ENCODE measurements at regions not wholly inside any gene's neighbourhood (a gene's known extent, or its start where the extent isn't known, plus 50 kb on each side); places are given as distances from the start of the nearest gene placed in this dataset.

DNA sequence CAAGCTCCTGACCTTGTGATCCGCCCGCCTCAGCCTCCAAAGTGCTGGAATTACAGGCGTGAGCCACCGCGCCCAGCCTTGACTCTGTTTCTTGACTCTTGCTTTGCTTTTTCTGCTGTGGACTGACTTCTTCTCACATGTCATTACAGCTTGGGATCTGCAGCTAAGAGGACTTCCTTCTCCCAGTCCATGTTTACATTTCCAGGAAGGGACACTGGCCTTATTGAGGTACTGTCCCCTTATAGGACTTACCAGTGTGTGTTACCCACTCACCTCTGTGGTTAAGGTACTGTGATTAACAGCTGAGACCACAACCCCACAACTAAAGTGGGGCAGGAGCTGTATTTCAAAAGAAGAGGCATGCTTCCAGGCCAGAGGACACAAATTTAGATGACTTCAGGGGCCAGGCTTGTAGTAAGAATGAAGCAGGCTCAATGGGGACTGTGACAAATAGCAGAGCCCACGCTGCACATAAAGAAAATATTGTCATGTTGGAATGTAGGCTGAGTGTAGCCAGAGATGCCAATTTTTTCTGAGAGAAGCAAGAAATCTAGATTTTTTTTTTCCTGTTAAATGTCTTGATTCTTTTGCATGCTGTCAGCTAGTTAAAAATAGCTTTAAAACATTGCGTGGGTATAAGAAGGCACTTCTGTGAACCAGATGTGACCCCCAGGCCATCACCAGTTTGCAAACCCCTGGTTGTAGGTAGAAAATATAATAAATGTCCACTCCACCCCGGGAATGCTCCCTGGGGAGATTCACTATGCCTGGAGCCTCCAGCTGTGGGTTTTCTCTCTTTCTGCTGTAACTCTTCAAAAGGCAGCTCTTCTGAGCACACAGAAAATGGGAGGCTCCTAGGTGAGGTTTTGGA lies 75.0 kb downstream of the PTPDC1 start:
- DNase-seq (ENCODE audit: insufficient read length, low spot score) = no peak
- no peak for FAIRE-seq

DNA sequence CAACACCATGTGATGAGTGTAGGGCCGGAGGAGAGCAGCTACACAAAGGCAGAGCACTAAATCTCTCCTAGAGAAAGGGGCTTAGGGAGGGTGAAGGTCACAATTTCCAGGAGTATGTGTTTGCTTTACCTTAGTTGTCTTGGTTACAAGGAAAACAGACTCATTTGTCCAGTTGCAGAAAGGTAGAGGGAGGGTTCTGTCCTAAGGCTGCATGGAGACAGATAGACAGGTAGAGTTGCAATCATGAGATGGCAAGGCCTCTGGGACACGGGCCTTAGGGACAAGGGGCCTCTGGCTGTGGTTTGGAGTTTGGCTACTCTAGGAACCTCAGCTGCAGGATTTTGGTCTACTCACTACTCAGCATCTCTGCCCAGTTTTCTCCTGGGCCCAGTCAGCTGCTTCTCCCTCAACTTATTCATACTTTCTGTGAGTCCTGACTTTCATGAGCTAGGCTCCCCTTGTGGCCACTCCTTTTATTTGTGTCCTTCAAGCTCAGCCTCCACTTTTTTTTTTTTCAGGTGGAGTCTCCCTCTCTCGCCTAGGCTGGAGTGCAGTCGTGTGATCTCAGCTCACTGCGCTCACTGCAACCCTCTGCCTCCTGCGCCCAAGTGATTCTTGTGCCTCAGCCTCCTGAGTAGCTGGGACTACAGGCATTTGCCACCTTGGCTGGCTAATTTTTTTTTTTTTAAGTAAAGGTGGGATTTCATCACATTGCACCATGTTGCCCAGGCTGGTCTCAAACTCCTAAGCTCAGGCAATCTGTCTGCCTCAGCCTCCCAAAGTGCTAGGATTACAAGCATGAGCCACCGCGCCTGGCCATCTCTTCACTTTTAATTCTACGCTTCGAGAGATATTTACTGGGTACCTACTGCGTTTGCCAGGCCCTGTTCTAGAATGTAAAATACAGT lies 76.6 kb downstream of the PTPDC1 start:
- DNase-seq (ENCODE audit: insufficient read length, low spot score) (no peak), FAIRE-seq (no peak)

DNA sequence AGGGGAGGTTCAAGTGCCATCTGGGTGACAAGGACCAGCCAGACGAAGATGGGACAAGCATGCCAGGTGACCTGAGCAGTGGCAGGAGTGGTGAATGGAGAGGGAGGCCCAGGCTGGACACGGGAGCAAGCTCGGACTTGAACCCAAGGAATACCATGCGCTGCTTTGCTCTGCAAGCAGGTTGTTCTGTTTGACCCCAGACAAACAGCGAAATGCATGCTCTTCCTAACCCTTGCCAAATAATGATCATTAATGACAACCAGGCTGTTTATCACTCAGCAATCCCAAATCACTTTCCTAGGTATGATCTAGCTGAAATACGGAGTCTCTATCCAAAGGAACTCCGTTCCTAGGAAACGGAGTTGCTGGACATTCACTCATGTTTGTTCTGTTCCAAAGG lies 77.4 kb downstream of the PTPDC1 start:
- no peak for DNase-seq (ENCODE audit: insufficient read length, low spot score)
- no peak for FAIRE-seq

DNA sequence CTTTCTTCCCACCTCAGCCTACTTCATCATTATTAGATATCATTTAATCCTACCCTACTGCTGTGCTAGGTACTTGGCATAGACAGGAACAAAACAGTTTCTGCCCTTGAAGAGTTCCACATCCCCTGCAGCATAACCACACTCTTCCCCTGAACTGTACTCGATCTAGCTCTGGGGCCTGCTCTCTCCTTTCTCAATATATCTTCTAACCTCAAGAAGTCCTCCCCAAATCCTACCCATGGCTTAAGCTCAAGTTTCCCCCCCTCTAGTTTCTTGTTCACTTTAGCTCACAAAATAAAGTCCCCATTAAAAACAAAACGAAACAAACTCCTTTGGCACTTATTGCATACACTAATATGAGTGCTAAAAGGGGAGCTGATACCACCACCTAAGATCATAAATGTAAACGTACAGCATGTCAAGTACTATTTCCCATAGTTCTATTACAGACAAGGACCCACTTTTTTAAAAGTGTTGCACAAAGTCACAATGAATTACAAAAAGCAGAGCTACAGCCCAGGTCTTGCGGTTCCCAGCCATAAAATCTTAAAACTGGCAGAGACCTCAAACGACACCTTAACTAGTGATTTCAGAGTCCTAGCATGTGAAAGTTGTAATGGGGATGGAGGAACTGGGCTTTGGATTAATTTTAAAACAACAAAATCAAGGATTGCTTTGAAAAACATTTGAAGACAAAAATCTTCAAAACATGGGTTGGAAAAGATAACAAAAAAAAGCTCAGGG lies 80.7 kb downstream of the PTPDC1 start:
- DNase-seq (ENCODE audit: insufficient read length, low spot score) (no peak), FAIRE-seq (no peak)

DNA sequence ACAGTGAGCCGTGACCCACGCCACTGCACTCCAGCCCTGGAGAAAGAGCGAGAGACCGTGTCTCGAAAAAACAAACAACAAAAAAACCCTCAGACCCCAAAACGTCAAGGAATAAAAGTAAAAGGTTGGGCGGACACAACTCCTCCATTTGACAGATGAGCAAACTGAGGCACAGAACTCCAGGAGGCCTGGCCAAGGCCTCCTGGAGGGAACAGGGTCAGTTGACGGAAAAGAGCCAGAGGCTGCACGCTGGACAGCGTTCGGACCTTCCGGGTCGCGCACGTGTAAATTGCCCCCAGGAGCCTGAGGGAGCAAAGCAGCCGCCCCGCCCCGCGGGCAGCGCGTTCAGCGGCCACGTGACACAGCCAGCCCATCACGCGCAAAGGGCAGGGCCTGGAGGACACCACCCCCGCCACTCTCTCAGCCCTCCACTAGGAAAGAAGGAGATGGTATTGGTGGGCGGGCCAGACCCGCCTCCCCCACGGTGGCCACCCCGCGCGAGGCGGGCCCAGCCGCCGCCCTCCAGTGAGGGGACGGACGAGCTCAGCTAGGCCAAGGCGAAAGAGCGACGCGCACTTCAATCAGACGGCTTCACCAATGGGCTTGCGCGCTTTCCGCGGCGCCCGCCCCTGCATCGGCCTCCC lies 81.5 kb downstream of the PTPDC1 start:
- peak; percentile 92 for FAIRE-seq
- DNase-seq (ENCODE audit: insufficient read length, low spot score) = peak; percentile 94

DNA sequence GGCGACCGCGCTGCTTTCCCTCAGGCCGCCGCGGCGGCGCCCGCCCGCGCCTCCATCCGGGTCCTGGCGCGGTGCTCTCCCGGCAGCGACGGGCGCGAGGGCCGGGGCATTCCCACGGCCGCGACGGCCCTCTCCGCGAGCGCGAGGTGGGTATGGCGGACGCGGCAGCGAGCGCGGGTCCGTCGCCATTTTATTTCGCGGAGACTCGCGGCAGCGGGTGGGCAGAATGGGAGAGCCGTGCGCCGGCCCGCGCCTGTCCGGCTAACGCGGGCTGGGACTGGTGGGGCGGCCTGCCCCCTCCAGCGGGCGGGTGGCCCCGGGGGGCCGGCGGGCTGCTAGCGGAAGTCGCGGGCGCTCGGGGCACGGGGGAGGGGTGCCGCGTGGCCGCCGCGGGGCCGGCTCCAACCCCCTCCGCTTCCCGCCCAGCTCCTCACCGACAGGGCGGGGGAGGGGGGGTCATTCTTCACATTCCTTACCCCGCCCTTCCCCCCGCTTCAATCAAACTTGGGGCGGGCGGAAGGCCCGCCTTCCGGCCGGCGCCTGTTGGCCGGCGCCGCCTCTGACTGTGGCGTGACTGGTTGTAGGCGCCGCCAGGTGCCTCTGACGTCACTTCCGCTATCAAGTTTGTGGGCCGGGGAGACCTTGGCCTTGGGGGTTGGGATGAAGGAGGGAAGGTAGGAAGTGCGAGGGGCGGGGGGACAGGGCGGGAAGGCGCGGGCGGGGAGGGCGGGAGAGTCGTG lies 82.1 kb downstream of the PTPDC1 start:
- DNase-seq (ENCODE audit: insufficient read length, low spot score) (peak; percentile 91), FAIRE-seq (peak; percentile 9)

DNA sequence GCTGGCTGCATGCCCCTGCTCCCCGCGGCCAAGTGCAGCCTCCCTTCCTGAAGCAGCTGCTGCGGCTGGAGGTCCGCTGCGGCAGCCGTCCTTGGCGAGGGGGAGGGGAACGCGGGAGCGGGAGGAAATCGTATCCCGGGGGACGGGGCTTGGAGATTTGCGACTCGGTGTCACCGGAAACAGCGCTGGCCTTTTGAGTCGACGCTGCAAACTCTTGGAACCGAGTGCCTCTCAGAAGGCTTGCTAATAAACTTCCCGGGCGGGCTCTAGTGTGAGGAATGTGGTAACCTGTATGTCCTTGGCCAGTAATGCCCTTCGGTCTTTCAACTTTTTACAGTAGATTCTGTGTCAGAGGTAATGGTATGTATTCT lies 82.7 kb downstream of the PTPDC1 start:
- no peak for DNase-seq (ENCODE audit: insufficient read length, low spot score)
- FAIRE-seq = peak; percentile 13

DNA sequence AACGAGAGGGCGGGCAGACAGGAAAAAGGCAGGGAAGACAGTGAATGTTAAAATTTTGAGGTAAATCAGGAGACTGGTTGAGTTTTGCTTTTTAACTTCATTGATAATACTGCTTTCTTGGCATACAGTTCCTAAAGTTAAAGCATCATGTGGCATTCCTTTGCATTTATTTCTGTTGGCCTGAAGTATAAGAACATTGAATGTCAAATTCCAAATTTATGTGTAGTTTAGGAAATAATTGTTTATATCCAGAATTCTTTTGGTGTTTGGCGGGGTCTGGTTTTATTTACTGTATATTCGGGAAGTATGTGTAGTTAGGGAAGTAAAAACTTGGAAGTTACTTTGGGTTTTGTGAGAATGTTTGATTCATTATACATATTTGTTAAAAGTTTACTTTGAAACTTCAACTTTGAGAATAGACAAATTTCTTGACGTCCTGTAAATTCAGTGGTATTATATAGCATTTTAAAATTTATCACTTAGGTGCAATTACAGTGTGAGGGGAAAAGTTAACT lies 83.2 kb downstream of the PTPDC1 start:
- FAIRE-seq (no peak), DNase-seq (ENCODE audit: insufficient read length, low spot score) (no peak)

DNA sequence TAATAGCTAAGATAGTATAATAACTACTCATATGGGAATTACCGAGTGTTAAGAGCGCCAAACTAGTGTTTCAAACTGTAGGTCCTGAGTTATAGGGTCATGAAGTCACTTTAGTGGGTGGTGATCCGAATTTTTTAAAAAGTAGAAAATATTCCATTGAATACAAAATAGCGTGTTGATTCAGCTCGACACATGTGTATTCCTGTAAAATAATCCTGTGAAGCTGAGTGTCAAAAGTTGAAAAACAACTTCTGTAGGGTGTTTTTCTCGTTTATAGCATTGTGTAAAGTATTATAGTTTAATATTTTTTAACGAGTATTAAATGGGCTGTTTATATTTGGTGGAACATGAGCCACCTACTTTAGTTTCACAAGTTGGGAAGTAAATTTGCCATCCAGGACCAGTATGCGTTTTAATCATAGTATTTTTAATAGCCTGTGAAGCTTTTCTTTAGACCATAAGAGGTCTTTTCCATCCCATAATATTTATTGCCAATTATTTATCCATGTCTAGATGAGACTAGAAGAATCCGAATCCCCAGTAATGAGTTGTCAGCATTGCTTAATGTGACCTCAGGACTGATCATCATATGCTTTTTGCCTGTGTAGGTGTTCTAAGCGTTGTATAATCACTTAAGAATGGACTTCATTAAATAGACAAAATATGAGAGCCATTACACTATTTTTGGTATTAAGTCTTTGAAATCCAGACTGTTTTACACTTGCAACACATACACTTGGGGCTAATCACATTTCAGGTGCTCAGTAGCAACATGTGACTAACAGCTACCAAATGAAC lies 84.1 kb downstream of the PTPDC1 start:
- FAIRE-seq = no peak
- DNase-seq (ENCODE audit: insufficient read length, low spot score) = no peak

DNA sequence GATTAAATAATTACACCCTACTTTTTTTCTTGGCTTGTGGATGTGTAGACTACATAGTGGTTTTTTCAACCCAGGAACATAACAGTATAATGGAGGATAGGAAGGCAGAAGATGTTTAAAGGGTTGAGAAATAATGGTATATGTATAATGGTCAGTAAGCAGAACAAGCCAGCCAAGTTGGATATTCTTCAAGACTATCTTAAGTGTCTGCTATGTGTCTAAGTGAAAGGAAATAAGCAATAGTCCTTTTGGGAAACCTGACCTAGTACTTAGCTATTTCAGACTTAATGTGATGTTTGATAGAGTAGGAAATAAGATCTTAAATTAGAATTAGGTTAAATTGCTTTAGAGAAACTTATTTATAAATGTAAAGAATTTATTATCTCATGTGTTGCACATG lies 85.7 kb downstream of the PTPDC1 start:
- FAIRE-seq = no peak
- no peak for DNase-seq (ENCODE audit: insufficient read length, low spot score)

DNA sequence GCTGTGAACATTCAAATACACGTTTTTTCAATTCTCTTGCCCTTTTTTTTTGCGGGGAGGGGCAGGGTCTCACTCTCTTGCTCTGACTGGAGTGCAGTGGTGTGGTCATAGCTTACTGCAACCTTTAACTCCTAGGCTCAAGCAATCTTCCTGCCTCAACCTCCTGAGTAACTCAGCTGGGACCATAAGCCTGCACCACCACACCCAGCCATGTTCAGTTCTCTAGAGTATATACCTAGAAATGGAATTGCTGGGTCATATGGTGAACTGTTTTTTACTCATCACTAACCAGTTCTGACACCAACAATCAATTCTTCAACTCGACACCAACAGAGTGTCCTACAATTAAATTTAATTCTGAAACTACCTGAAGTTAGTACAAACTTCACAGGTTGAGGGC lies 85.5 kb upstream of the ZNF169 start:
- no peak for FAIRE-seq
- no peak for DNase-seq (ENCODE audit: insufficient read length, low spot score)

DNA sequence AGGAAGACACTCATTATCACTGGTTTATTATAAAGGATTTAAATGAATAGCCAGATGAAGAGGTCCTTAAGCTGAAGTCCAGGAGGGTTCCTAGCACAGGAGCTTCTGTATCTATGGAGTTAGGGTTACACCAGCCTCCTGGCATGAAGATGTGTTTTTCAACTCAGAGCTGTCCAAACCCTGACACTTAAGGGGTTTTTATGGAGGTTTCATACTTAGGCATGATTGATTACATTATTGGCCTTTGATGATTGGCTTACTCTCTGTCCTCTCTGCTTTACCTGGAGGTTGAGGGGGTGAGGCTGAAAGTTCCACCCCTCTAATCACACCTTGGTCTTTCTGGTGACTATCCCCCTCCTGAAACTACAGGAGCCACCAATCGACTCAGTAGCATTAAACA lies 84.9 kb upstream of the ZNF169 start:
- DNase-seq (ENCODE audit: insufficient read length, low spot score) (no peak), FAIRE-seq (no peak)

DNA sequence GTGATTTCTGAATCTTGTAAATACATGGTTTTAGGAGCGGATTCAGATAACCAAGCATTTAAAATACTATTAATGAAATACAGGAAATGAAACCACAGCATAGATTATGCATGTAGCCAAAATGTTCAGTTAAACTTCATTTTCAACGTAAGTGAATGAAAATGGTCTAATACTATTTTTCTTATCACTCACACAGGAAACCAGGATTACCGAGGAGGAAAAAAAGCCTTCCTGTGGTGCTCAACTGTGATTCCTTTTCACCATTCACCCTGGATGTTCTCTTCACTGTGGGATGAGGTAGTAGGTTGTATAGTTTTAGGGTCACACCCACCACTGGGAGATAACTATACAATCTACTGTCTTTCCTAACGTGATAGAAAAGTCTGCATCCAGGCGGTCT lies 83.4 kb upstream of the ZNF169 start:
- FAIRE-seq = no peak

DNA sequence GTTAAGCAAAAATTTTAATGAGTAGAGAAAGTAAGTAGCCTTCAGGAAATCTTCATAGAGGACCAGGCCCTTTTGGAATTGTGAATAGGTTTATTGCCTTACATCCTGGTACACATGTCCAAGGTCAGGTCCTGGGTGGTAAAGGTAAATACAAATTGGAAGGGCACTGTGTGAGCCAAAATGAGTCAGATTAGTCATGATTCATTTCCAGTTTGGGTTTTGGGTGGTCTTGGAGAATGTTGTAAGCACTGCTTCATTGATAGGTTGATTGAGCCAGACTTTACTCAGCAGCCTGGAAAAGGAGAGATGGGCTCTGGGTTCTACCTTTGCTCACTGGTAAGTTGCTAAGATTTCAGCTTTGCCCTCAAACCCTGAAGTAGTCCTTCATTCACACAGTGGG lies 82.5 kb upstream of the ZNF169 start:
- DNase-seq (ENCODE audit: insufficient read length, low spot score) = no peak
- no peak for FAIRE-seq

More for the DNA sequence above, 83.4 kb upstream of the ZNF169 start:
- DNase-seq (ENCODE audit: insufficient read length, low spot score) = no peak

DNA sequence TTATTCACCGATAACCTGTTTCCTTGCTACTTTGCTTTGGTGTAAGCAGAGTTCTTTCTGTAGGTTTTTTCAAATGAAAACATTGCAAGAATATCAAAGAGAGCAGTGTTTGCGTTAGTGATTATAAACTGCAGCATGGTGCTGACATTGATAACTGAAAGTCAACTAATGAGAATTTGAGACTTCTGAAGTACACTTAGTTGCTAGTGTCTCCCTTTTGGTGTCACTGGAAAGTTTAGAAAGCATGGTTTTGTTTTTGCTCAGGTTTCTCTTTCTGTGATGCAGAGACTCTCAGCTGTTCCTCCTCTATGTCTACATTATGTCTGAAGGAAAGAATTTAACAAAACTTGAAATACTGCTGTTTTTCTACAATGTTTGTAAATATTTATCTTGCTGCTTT lies 80.2 kb upstream of the ZNF169 start:
- FAIRE-seq (no peak), DNase-seq (ENCODE audit: insufficient read length, low spot score) (no peak)

DNA sequence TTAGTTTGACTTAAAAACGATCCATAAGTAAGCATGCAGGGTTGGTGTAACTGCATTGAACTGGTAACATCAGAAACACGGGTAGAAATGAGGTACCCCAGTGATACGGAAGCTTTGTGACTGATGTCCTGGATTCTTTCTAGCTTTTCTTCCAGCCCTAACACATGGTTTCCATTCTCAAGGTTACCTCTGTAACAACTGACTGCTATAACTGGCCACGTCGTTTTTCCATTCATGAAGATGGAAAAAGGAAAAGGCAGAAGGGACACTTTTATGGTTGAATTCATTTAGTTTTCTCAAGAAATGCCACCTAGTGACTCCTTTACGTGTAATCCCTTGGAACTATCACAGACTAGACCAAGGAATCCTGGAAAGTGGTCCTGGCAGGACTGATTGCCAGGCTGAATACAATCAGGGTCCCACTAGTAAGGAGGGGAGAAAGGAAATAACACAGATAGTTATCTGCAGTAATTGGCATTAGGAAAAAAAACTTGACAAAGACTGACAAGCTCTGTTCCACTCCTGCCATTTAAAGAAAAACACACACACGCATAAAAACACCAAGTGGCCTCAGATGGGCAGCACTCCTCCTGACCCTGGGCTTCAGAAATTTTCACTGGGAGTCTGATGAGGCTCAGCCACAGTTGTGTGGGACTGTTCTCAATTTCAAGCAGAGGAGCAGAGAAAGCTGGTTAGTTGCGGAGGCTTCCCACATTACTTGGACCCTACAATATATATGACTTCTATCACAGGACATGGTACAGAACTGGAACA lies 77.5 kb upstream of the ZNF169 start:
- no peak for FAIRE-seq

DNA sequence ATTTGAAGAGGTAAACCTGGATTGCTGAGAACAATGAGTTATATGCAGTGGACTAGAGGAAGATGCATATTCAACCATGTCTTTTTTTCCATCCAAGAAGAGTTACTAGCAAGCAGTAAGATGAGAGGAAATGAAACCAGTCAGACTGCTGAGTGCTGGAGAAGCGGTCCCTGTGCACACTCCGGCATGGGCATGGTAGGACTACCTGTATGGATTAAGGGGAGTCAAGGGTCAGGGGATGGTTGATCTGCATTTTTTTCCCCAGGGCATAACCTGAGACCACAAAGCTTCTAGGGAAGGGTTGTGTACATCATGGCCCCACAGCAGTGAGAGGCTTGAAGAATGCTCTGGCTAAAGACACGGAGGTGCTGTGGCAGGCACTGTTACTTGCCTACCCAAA lies 76.6 kb upstream of the ZNF169 start:
- no peak for FAIRE-seq

More for the DNA sequence above, 77.5 kb upstream of the ZNF169 start:
- DNase-seq (ENCODE audit: insufficient read length, low spot score) = no peak

More for the DNA sequence above, 76.6 kb upstream of the ZNF169 start:
- DNase-seq (ENCODE audit: insufficient read length, low spot score) = no peak

Measured in HTR-8/SVneo (cell line).